LHCN-M2 (cell line): ENCODE measurements at regions not wholly inside any gene's neighbourhood (a gene's known extent, or its start where the extent isn't known, plus 50 kb on each side); places are given as distances from the start of the nearest gene placed in this dataset.
"Not testable (repeated sequence)": the region's sequence is repeated elsewhere in the genome, so short reads cannot be mapped to it uniquely, and the experiment has no call there.

Experiments used
- DNase-seq: peaks from one replicate; pipeline ENCODE4 v3.0.0-alpha.2; 2012; ENCODE audit warnings: low read depth

DNA sequence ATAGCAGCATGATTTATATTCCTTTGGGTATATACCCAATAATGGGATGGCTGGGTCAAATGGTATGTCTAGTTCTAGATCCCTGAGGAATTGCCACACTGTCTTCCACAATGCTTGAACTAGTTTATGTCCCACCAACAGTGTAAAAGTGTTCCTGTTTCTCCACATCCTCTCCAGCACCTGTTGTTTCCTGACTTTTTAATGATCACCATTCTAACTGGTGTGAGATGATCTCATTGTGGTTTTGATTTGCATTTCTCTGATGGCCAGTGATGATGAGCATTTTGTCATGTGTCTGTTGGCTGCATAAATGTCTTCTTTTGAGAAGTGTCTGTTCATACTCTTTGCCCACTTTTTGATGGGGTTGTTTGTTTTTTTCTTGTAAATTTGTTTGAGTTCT lies 54.0 kb upstream of the GPR89A start:
- DNase-seq, result not testable (repeated sequence)

- peak; percentile 34 for DNase-seq
Observed at GRCh38 chr1:145545055-145545454, 62.7 kb upstream of the GPR89A start.

DNA sequence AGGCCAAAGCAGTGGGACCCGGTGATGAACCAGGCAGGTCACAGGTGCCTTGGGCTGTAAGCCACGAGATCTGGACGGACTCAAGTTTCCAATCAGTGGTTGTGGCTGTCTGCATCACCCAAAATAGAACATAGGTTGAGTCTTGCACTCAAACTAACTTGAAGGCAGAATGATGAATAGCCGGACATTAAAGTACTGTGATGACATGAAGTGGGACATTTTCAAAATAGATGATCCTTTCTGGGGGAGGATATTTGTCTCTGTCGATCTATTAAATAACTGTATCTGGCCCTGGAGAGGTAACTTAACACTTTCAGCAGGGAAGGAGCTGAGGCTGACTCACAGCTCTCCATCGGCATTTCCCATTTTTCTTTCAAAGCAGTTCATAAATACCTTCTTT lies 66.1 kb upstream of the GPR89A start:
- peak; percentile 51 for DNase-seq

DNA sequence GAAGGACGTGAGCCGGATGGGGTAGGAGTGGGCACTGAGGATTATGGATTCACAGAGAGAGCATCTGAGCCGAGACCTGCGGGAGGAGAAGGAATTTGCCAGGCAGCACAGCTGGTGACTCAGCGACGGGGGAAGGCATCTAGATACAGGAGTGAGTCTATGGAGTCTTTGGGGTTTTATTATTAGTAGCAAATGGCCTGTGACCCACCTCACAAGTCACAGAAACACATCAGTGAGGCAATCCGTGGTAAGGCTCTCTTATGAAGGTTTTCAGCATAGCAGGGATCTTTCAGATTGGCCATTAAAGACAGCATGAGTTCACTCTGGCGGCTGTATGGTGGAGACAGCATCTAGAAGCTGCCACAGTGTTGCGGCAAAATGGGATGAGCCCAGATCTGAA lies 66.5 kb upstream of the GPR89A start:
- peak; percentile 82 for DNase-seq

GRCh38 chr1:145538118-145538882 lies 69.5 kb upstream of the GPR89A start:
- not testable (repeated sequence) for DNase-seq

GRCh38 chr1:145537003-145537402 lies 70.8 kb upstream of the GPR89A start:
- peak; percentile 43 for DNase-seq

- peak; percentile 63 for DNase-seq
Observed at GRCh38 chr1:145535461-145535860, 72.3 kb upstream of the GPR89A start.

- DNase-seq, result peak; percentile 50
Observed at GRCh38 chr1:145528068-145528564, 79.7 kb upstream of the GPR89A start.

GRCh38 chr1:145520159-145520558 lies 87.6 kb upstream of the GPR89A start:
- not testable (repeated sequence) for DNase-seq

GRCh38 chr1:145519302-145519701 lies 88.5 kb upstream of the GPR89A start:
- DNase-seq, result not testable (repeated sequence)

- not testable (repeated sequence) for DNase-seq
Observed at GRCh38 chr1:145513017-145513416, 87.6 kb upstream of the NBPF20 start.

DNA sequence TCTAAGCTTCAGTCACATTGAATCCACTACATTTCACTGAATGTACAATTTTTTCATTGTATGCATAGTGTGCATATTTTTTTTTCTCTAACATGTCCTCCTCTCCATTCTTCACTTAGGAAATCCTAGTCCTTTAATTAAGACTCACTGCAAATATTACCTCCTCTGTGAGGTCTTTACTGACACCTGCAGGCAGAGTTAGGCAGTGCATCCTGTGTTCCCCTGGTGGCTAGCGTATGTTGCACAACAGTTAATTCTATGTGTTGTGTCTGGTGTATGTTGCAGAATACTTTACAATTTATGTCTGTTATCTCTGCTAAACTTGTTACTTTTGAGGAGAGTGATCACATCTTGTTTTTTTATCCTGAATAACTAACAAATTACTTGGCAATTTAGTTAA lies 82.7 kb upstream of the NBPF20 start:
- DNase-seq, result not testable (repeated sequence)

DNA sequence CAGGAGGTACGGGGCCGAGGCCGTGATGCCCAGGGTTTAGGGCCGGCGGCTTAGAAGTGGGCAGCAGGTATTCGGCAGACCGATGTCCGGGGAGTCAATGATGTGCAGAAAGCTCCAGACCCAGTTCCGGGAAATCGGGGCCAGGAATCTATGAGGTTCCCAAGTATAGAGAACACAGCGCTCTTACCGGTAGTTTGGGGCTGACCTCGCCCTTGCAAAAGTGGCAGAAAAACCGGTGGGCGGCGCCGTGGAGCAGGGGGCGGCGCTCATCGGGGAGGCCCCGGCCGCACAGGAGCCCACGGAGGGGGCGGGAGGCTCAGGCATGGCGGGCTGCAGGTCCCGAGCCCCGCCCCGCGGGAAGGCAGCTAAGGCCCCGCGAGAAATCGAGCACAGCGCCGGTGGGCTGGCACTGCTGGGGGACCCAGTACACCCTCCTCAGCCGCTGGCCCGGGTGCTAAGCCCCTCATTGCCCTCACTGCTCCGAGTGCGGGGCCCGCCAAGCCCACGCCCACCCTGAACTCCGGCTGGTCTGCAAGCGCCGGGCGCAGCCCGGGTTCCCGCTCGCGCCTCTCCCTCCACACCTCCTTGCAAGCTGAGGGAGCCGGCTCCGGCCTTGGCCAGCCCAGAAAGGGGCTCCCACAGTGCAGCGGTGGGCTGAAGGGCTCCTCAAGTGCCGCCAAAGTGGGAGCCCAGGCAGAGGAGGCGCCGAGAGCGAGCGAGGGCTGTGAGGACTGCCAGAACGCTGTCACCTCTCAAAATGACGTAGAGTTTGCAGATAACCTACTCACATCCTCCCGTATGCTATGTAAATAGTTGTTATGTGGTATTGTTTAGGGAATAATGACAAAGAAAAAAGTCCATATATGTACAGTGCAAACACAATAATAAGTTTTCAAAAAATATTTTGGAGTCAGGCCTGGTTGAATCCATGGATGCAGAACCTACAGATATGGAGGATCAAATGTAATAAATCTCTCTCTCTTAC lies 80.6 kb upstream of the NBPF20 start:
- DNase-seq, result not testable (repeated sequence)

- DNase-seq, result not testable (repeated sequence)
Observed at GRCh38 chr1:145504834-145505413, 79.5 kb upstream of the NBPF20 start.

- DNase-seq, result not testable (repeated sequence)
Observed at GRCh38 chr1:145504310-145504709, 78.9 kb upstream of the NBPF20 start.

GRCh38 chr1:145500251-145500650 lies 74.8 kb upstream of the NBPF20 start:
- not testable (repeated sequence) for DNase-seq

- not testable (repeated sequence) for DNase-seq
Observed at GRCh38 chr1:145495077-145495871, 69.9 kb upstream of the NBPF20 start.

DNA sequence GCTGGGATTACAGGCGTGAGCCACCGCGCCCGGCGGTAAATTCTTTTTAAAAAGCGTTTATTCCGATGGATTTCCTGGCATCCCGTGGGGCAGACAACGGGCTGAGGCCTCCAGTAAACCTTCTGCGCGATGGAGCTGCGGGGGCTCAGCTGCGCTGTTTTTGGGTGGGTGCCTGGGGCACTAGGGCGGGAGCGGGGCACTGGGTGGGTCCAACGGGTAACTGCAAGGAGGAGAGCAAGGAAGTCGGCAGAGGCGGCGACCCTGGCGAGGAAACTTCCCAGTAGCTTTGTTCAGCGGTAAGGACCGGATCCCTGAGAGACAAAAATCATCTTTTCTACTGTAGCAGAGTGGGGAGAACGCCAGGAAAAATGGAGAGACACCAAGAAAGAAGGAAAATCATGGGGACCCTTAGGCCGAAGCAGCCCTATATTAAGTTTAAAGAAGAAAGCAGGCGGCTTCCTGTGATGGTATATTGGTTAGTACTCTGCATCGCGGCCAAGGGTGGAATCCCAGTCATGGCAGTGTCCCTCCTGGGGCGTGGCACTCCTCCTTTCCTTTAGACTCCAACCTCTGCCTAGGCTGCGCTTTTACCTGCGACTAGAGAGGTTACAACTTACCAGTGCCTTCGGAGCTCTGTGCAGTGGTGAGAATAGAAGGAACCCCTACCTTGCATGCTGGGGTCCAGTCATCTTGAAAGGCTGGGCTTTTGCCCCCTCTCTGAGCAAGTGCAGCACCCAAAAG lies 63.0 kb upstream of the NBPF20 start:
- not testable (repeated sequence) for DNase-seq

- not testable (repeated sequence) for DNase-seq
Observed at GRCh38 chr1:145487156-145487555, 61.8 kb upstream of the NBPF20 start.

- DNase-seq, result peak; percentile 12
Observed at GRCh38 chr1:145484257-145484656, 58.9 kb upstream of the NBPF20 start.
